ENCODE measurements at regions not wholly inside any gene's neighbourhood (a gene's known extent, or its start where the extent isn't known, plus 50 kb on each side); places are given as distances from the start of the nearest gene placed in this dataset.

DNA sequence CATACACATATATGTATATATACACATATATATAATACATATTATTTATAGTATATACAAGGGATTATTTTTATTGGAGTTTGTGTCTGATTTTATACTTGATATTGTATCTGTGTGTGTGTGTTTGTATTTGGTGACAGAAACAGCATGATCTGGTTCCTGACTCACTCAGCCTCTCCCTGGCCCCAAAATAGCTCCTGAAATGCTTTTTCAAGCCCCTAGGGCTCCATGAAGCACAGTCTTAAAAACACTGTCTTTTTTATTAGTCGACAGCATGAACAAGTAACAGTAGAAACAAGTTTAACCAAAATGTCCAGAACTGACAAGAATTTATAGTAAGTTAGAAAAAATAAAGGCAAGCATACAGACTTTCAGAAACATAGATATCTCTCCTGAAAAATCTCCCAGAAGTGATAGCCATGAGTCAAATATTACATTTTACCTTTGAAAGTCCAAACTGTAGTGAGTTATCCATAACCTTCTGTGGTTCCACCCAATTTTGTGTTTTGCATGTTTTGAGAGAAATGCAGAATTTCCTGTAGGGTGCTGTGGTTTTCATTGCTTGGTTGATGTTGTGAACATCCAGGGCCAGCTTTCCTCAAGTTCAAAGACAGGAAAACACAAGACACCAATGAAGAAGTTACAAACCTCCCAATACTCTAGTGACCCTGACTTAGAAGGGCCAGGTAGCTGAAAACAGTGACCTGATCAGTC is 98.5 kb upstream of the CCDC80 start:
- TF ChIP-seq, protein P1, sequence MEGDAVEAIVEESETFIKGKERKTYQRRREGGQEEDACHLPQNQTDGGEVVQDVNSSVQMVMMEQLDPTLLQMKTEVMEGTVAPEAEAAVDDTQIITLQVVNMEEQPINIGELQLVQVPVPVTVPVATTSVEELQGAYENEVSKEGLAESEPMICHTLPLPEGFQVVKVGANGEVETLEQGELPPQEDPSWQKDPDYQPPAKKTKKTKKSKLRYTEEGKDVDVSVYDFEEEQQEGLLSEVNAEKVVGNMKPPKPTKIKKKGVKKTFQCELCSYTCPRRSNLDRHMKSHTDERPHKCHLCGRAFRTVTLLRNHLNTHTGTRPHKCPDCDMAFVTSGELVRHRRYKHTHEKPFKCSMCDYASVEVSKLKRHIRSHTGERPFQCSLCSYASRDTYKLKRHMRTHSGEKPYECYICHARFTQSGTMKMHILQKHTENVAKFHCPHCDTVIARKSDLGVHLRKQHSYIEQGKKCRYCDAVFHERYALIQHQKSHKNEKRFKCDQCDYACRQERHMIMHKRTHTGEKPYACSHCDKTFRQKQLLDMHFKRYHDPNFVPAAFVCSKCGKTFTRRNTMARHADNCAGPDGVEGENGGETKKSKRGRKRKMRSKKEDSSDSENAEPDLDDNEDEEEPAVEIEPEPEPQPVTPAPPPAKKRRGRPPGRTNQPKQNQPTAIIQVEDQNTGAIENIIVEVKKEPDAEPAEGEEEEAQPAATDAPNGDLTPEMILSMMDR (IDR thresholded peaks at IDR 0.05) = no peak
- no peak for TF ChIP-seq POLR2A (IDR thresholded peaks at IDR 0.05)
